WTC11 (cell line): ENCODE measurements at regions not wholly inside any gene's neighbourhood (a gene's known extent, or its start where the extent isn't known, plus 50 kb on each side); places are given as distances from the start of the nearest gene placed in this dataset.

Source experiments
- ATAC-seq: fragments of 200-7000 bp; cut with Tn5 transposase; 2 replicates; pipeline ENCODE4 v1.10.0; 2021; ENCODE audit warnings: mild to moderate bottlenecking, moderate library complexity
- CTCF ChIA-PET: fragments of 300-600 bp; sonication (Branson Sonifier 250); formaldehyde crosslinking; loops from one replicate; lab custom pipeline; 2021; ENCODE audit warnings: antibody characterized with exemption; lab: Charles Lee
- POLR2A ChIA-PET: fragments of 350-600 bp; sonication (Branson Sonifier 250); formaldehyde crosslinking; loops from one replicate; lab custom pipeline; 2021; ENCODE audit warnings: antibody characterized with exemption; lab: Charles Lee
- DNase-seq: peaks from one replicate; pipeline ENCODE4 v3.0.0; 2021; ENCODE audit warnings: low spot score
- H3K27ac Mint-ChIP-seq: 2 replicates; pipeline ENCODE4 v1.8.0; 2021; ENCODE audit warnings: mixed read lengths
- H3K27me3 Mint-ChIP-seq: 2 replicates; pipeline ENCODE4 v1.8.0; 2021; ENCODE audit warnings: low read depth, mild to moderate bottlenecking, moderate library complexity, mixed read lengths
- H3K36me3 Mint-ChIP-seq: 2 replicates; pipeline ENCODE4 v1.8.0; 2021; ENCODE audit warnings: mixed read lengths
- H3K4me1 Mint-ChIP-seq: 2 replicates; pipeline ENCODE4 v1.8.0; 2022; ENCODE audit warnings: mixed read lengths
- H3K4me3 Mint-ChIP-seq: 2 replicates; pipeline ENCODE4 v1.8.0; 2021; ENCODE audit warnings: mild to moderate bottlenecking, moderate library complexity, mixed read lengths
- H3K9me3 Mint-ChIP-seq: 2 replicates; pipeline ENCODE4 v1.8.0; 2021; ENCODE audit warnings: mixed read lengths
- CBFB ChIP-seq: sonication (generic); formaldehyde crosslinking; IDR thresholded peaks from 2 replicates; pipeline ENCODE4 v1.8.1; 2022; ENCODE audit warnings: mild to moderate bottlenecking, low read depth, missing genetic modification reagents
- CREB1 ChIP-seq: sonication (generic); formaldehyde crosslinking; IDR thresholded peaks from 2 replicates; pipeline ENCODE4 v1.8.0; 2023; ENCODE audit warnings: mild to moderate bottlenecking, missing genetic modification reagents
- ELF4 ChIP-seq: sonication (generic); formaldehyde crosslinking; IDR thresholded peaks from 2 replicates; pipeline ENCODE4 v1.8.1; 2022; ENCODE audit warnings: low read depth, mild to moderate bottlenecking, moderate library complexity, missing genetic modification reagents
- FOXP1 ChIP-seq: sonication (generic); formaldehyde crosslinking; IDR thresholded peaks from 2 replicates; pipeline ENCODE4 v1.8.0; 2022; ENCODE audit warnings: missing genetic modification reagents, mild to moderate bottlenecking, moderate library complexity, borderline replicate concordance
- GRHL2 ChIP-seq: fragments of 250-450 bp; sonication (Bioruptor Pico); IDR thresholded peaks from 2 replicates; pipeline ENCODE4 v1.8.0; 2022; ENCODE audit warnings: mild to moderate bottlenecking, moderate library complexity; ENCODE audit not compliant: insufficient replicate concordance, severe bottlenecking
- IRF2 ChIP-seq: sonication (generic); formaldehyde crosslinking; IDR thresholded peaks from 2 replicates; pipeline ENCODE4 v1.8.0; 2022; ENCODE audit warnings: low read depth, missing genetic modification reagents, borderline replicate concordance
- KAT7 ChIP-seq: sonication (generic); formaldehyde crosslinking; IDR thresholded peaks from 2 replicates; pipeline ENCODE4 v1.8.1; 2023; ENCODE audit warnings: missing genetic modification reagents, mild to moderate bottlenecking, borderline replicate concordance
- MXD4 ChIP-seq: fragments of 250-450 bp; sonication (Bioruptor Pico); IDR thresholded peaks from 2 replicates; pipeline ENCODE4 v1.8.0; 2021; ENCODE audit warnings: mild to moderate bottlenecking, moderate library complexity, borderline replicate concordance
- NFE2L1 ChIP-seq: sonication (generic); formaldehyde crosslinking; IDR thresholded peaks from 2 replicates; pipeline ENCODE4 v1.8.1; 2023; ENCODE audit warnings: missing genetic modification reagents
- NR3C1 ChIP-seq: sonication (generic); formaldehyde crosslinking; conservative IDR thresholded peaks from 2 replicates; pipeline ENCODE4 v1.8.1; 2023; ENCODE audit warnings: low read depth, mild to moderate bottlenecking, missing genetic modification reagents
- SMAD3 ChIP-seq: sonication (generic); formaldehyde crosslinking; IDR thresholded peaks from 2 replicates; pipeline ENCODE4 v1.8.0; 2022; ENCODE audit warnings: missing genetic modification reagents, mild to moderate bottlenecking, borderline replicate concordance
- USF1 ChIP-seq: sonication (generic); formaldehyde crosslinking; IDR thresholded peaks from 2 replicates; pipeline ENCODE4 v1.8.0; 2022; ENCODE audit warnings: mild to moderate bottlenecking, missing genetic modification reagents
- USF2 ChIP-seq: sonication (generic); formaldehyde crosslinking; IDR thresholded peaks from 2 replicates; pipeline ENCODE4 v1.8.1; 2023; ENCODE audit warnings: mild to moderate bottlenecking, missing genetic modification reagents, moderate library complexity
- TF ChIP-seq, protein P1 (sequence below): sonication (generic); formaldehyde crosslinking; IDR thresholded peaks from 2 replicates; pipeline ENCODE4 v1.8.1; 2022; ENCODE audit warnings: missing genetic modification reagents, borderline replicate concordance
- TF ChIP-seq, protein P2 (sequence below): sonication (generic); formaldehyde crosslinking; IDR thresholded peaks from 2 replicates; pipeline ENCODE4 v1.8.0; 2022; ENCODE audit warnings: mild to moderate bottlenecking, missing genetic modification reagents
- TF ChIP-seq, protein P3 (sequence below): fragments of 250-450 bp; sonication (Bioruptor Pico); IDR thresholded peaks from 2 replicates; pipeline ENCODE4 v1.8.0; 2021; ENCODE audit warnings: mild to moderate bottlenecking
- TF ChIP-seq, protein P4 (sequence below): sonication (generic); formaldehyde crosslinking; IDR thresholded peaks from 2 replicates; pipeline ENCODE4 v1.8.0; 2023; ENCODE audit warnings: missing genetic modification reagents, mild to moderate bottlenecking, borderline replicate concordance
- TF ChIP-seq, protein P5 (sequence below): sonication (generic); formaldehyde crosslinking; IDR thresholded peaks from 2 replicates; pipeline ENCODE4 v1.8.1; 2023; ENCODE audit warnings: mild to moderate bottlenecking, moderate library complexity, missing genetic modification reagents

DNA sequence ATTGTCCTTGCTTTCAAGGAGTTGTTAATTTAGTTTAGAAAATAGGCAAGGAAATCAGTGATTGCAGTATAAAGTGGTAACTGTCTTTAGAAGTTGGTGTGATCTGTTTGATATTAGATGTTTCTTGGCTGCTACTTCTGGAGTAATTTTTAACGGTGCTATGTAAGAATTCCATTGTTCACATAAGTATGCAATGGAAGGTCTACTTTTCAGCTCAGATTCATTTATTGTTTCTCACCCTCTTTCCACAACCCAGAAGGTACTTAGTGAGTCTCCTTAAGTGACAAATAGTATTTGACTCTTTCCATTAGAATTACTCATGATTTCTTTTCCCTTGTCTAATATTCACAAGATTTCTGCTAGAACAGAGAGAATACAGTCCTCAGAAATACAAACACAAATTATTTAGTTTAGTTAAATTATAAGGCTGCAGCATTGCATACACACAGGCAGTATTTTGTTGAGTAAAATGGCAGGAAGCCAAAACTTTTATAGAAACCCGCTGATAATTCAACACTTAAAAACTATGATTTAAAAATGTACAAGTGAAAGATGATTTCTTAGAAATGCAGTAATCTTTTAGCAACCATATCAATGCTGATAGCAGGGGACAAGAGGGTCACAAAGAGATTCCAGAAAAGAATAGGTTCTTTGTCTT is 554.3 kb downstream of the CD109 start:
- POLR2A ChIA-PET, result no interaction called here
- CTCF ChIA-PET, result no interaction called here
- ATAC-seq, result no peak

DNA sequence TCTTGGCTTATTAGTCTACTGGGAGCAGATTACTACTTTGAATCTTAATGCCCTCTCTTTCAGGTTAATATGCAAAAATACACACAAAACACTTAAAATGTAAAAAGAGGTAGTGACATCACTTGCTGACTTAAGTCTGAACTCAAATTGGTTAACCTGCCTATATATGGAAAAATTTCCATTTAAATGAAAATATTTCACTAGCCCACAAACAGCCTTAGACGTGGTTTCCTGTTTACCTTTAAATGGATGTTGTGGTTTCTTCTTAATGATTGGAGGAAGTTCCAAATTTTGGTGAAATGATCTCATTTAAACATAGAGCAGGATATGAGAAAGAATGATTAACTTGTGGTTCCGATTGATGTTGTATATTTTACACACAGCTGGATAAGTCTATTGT is 553.7 kb downstream of the CD109 start:
- H3K36me3 Mint-ChIP-seq, result peaks cover 4% of the 10 kb centered on the region
- POLR2A ChIA-PET, result no interaction called here
- peaks cover 21% of the 10 kb centered on the region for H3K4me1 Mint-ChIP-seq
- H3K27me3 Mint-ChIP-seq, result no peaks in the 10 kb centered on the region
- H3K9me3 Mint-ChIP-seq, result peaks cover 19% of the 10 kb centered on the region
- no peak overlapping the region for H3K4me3 Mint-ChIP-seq
- CTCF ChIA-PET, result no interaction called here
- ATAC-seq (no peak), DNase-seq (no peak)
- no peak for TF ChIP-seq FOXP1
- no peak for TF ChIP-seq KAT7
- no peak for TF ChIP-seq NFE2L1 (CRISPR knock-in tag)
- no peak for TF ChIP-seq IRF2
- TF ChIP-seq CBFB (CRISPR knock-in tag), result no peak
- TF ChIP-seq MXD4 (CRISPR knock-in tag), result no peak
- TF ChIP-seq, protein P1, sequence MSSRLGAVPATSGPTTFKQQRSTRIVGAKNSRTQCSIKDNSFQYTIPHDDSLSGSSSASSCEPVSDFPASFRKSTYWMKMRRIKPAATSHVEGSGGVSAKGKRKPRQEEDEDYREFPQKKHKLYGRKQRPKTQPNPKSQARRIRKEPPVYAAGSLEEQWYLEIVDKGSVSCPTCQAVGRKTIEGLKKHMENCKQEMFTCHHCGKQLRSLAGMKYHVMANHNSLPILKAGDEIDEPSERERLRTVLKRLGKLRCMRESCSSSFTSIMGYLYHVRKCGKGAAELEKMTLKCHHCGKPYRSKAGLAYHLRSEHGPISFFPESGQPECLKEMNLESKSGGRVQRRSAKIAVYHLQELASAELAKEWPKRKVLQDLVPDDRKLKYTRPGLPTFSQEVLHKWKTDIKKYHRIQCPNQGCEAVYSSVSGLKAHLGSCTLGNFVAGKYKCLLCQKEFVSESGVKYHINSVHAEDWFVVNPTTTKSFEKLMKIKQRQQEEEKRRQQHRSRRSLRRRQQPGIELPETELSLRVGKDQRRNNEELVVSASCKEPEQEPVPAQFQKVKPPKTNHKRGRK (CRISPR knock-in tag), result no peak
- no peak for TF ChIP-seq NR3C1 (CRISPR knock-in tag)
- TF ChIP-seq, protein P2, sequence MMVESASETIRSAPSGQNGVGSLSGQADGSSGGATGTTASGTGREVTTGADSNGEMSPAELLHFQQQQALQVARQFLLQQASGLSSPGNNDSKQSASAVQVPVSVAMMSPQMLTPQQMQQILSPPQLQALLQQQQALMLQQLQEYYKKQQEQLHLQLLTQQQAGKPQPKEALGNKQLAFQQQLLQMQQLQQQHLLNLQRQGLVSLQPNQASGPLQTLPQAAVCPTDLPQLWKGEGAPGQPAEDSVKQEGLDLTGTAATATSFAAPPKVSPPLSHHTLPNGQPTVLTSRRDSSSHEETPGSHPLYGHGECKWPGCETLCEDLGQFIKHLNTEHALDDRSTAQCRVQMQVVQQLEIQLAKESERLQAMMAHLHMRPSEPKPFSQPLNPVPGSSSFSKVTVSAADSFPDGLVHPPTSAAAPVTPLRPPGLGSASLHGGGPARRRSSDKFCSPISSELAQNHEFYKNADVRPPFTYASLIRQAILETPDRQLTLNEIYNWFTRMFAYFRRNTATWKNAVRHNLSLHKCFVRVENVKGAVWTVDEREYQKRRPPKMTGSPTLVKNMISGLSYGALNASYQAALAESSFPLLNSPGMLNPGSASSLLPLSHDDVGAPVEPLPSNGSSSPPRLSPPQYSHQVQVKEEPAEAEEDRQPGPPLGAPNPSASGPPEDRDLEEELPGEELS, result no peak
- TF ChIP-seq GRHL2 (CRISPR knock-in tag), result no peak
- no peak for TF ChIP-seq CREB1 (CRISPR knock-in tag)
- no peak for TF ChIP-seq USF2 (CRISPR knock-in tag)
- TF ChIP-seq SMAD3, result no peak
- TF ChIP-seq, protein P3, sequence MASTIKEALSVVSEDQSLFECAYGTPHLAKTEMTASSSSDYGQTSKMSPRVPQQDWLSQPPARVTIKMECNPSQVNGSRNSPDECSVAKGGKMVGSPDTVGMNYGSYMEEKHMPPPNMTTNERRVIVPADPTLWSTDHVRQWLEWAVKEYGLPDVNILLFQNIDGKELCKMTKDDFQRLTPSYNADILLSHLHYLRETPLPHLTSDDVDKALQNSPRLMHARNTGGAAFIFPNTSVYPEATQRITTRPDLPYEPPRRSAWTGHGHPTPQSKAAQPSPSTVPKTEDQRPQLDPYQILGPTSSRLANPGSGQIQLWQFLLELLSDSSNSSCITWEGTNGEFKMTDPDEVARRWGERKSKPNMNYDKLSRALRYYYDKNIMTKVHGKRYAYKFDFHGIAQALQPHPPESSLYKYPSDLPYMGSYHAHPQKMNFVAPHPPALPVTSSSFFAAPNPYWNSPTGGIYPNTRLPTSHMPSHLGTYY (CRISPR knock-in tag), result no peak
- no peak overlapping the region for H3K27ac Mint-ChIP-seq

More for the DNA sequence above, 554.3 kb downstream of the CD109 start:
- TF ChIP-seq ELF4 (CRISPR knock-in tag) (no peak), USF1 (CRISPR knock-in tag) (no peak)
- TF ChIP-seq, protein P4, sequence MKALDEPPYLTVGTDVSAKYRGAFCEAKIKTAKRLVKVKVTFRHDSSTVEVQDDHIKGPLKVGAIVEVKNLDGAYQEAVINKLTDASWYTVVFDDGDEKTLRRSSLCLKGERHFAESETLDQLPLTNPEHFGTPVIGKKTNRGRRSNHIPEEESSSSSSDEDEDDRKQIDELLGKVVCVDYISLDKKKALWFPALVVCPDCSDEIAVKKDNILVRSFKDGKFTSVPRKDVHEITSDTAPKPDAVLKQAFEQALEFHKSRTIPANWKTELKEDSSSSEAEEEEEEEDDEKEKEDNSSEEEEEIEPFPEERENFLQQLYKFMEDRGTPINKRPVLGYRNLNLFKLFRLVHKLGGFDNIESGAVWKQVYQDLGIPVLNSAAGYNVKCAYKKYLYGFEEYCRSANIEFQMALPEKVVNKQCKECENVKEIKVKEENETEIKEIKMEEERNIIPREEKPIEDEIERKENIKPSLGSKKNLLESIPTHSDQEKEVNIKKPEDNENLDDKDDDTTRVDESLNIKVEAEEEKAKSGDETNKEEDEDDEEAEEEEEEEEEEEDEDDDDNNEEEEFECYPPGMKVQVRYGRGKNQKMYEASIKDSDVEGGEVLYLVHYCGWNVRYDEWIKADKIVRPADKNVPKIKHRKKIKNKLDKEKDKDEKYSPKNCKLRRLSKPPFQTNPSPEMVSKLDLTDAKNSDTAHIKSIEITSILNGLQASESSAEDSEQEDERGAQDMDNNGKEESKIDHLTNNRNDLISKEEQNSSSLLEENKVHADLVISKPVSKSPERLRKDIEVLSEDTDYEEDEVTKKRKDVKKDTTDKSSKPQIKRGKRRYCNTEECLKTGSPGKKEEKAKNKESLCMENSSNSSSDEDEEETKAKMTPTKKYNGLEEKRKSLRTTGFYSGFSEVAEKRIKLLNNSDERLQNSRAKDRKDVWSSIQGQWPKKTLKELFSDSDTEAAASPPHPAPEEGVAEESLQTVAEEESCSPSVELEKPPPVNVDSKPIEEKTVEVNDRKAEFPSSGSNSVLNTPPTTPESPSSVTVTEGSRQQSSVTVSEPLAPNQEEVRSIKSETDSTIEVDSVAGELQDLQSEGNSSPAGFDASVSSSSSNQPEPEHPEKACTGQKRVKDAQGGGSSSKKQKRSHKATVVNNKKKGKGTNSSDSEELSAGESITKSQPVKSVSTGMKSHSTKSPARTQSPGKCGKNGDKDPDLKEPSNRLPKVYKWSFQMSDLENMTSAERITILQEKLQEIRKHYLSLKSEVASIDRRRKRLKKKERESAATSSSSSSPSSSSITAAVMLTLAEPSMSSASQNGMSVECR (CRISPR knock-in tag), result no peak
- TF ChIP-seq, protein P5, sequence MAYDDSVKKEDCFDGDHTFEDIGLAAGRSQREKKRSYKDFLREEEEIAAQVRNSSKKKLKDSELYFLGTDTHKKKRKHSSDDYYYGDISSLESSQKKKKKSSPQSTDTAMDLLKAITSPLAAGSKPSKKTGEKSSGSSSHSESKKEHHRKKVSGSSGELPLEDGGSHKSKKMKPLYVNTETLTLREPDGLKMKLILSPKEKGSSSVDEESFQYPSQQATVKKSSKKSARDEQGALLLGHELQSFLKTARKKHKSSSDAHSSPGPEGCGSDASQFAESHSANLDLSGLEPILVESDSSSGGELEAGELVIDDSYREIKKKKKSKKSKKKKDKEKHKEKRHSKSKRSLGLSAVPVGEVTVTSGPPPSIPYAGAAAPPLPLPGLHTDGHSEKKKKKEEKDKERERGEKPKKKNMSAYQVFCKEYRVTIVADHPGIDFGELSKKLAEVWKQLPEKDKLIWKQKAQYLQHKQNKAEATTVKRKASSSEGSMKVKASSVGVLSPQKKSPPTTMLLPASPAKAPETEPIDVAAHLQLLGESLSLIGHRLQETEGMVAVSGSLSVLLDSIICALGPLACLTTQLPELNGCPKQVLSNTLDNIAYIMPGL (CRISPR knock-in tag), result no peak
- Mint-ChIP-seq H3K9me3 (peaks cover 19% of the 10 kb centered on the region), H3K4me1 (peaks cover 21% of the 10 kb centered on the region), H3K4me3 (no peak overlapping the region), H3K36me3 (peaks cover 5% of the 10 kb centered on the region), H3K27ac (peak overlapping the region; percentile 89; the same call in 1 of the 2 replicates), H3K27me3 (no peaks in the 10 kb centered on the region)
- DNase-seq, result no peak
